ENCODE measurements at regions not wholly inside any gene's neighbourhood (a gene's known extent, or its start where the extent isn't known, plus 50 kb on each side); places are given as distances from the start of the nearest gene placed in this dataset.

DNA sequence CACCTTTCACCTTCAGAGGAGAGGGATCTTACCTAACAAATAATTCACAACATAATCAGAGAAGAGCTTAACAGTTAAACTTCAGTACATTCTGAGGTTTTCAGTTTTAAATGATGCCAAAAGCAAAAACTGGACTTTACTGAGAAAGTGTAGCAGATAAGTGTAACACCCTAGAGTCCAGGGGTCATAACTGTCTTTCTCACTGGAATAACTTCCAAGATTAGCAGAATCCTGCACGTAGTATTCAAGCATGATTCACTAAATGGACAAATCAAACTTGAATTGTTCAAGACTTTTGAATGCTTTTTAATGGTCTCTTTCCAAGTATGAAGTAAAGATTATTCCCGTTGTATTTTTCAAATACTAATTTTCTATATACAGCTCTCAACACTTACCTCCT is 180.1 kb upstream of the NREP start:
- no peak for TF ChIP-seq POLR2A (IDR thresholded peaks at IDR 0.05)
- TF ChIP-seq, protein P1, sequence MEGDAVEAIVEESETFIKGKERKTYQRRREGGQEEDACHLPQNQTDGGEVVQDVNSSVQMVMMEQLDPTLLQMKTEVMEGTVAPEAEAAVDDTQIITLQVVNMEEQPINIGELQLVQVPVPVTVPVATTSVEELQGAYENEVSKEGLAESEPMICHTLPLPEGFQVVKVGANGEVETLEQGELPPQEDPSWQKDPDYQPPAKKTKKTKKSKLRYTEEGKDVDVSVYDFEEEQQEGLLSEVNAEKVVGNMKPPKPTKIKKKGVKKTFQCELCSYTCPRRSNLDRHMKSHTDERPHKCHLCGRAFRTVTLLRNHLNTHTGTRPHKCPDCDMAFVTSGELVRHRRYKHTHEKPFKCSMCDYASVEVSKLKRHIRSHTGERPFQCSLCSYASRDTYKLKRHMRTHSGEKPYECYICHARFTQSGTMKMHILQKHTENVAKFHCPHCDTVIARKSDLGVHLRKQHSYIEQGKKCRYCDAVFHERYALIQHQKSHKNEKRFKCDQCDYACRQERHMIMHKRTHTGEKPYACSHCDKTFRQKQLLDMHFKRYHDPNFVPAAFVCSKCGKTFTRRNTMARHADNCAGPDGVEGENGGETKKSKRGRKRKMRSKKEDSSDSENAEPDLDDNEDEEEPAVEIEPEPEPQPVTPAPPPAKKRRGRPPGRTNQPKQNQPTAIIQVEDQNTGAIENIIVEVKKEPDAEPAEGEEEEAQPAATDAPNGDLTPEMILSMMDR (IDR thresholded peaks at IDR 0.05), result no peak

All from esophagus squamous epithelium (tissue), 4 donors.